HEK293 (cell line): ENCODE measurements at regions not wholly inside any gene's neighbourhood (a gene's known extent, or its start where the extent isn't known, plus 50 kb on each side); places are given as distances from the start of the nearest gene placed in this dataset.

Experiments used
- ZNF114 ChIP-seq: fragments of 450-650 bp; formaldehyde crosslinking; IDR thresholded peaks from 2 replicates; pipeline ENCODE4 v1.5.0; 2017; ENCODE audit warnings: missing biosample characterization, missing genetic modification characterization
- ZNF510 ChIP-seq: fragments of 450-650 bp; formaldehyde crosslinking; IDR thresholded peaks from 2 replicates; pipeline ENCODE4 v1.5.1; 2018; ENCODE audit warnings: mild to moderate bottlenecking, missing genetic modification characterization, missing biosample characterization; ENCODE audit not compliant: insufficient replicate concordance
- ZNF830 ChIP-seq: fragments of 450-650 bp; IDR thresholded peaks from 2 replicates; pipeline ENCODE4 v1.5.0; 2018; ENCODE audit warnings: missing biosample characterization, missing genetic modification characterization, low read depth, mild to moderate bottlenecking, moderate library complexity

DNA sequence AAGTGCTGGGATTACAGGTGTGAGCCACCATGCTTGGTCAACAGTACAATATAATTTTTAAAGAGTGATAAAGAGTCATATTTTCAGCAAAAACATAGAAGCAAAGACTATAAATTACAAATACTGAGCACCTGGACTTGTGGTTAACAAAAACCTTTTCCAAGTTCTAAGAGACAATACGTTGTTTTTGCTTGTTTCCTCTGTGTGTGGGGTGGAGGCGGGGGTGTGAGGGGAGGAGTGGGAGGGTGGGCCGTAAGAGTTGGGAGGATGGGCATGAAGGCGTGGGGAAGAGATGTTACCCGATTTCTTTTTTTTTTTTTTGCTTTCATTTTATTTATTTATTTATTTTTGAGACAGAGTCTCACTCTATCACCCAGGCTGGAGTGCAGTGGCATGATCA, 78.0 kb upstream of the WIPF1 start:
- TF ChIP-seq ZNF510 (tag by site-specific recombination), result no peak
- TF ChIP-seq ZNF830, result no peak
- TF ChIP-seq ZNF114 (tag by site-specific recombination), result no peak
